Caco-2 (cell line): ENCODE measurements at regions not wholly inside any gene's neighbourhood (a gene's known extent, or its start where the extent isn't known, plus 50 kb on each side); places are given as distances from the start of the nearest gene placed in this dataset.

Source experiments
- BruUV-seq: library from RNA; stranded (reverse); fragments of 400-500 nt; replicated peaks from 2 replicates; lab custom pipeline; 2021; lab: Mats Ljungman, UMichigan
- CTCF ChIA-PET: fragments of 300-600 bp; sonication (Branson Sonifier 250); formaldehyde crosslinking; loops from one replicate; lab custom pipeline; 2022; ENCODE audit warnings: antibody characterized with exemption; lab: Charles Lee
- POLR2A ChIA-PET: fragments of 300-600 bp; sonication (Branson Sonifier 250); formaldehyde crosslinking; loops from one replicate; lab custom pipeline; 2022; ENCODE audit warnings: antibody characterized with exemption; lab: Charles Lee
- DNase-seq, 2 experiments: peaks; one replicate each; pipeline versions ENCODE4 v3.0.0 to v3.0.0-alpha.2; 2020 to 2022
- H3K27me3 ChIP-seq: replicated peaks from 2 replicates; pipeline ENCODE4 v1.6.0; 2011; ENCODE audit warnings: low read length; ENCODE audit not compliant: control insufficient read depth, insufficient read depth
- H3K36me3 ChIP-seq: 2 replicates; pipeline ENCODE4 v1.5.1; 2011; ENCODE audit warnings: low read length; ENCODE audit not compliant: control insufficient read depth, insufficient read depth
- H3K4me1 ChIP-seq: fragments of 250-450 bp; sonication (Bioruptor Pico); 2 replicates; pipeline ENCODE4 v1.5.1; 2020; ENCODE audit warnings: mild to moderate bottlenecking
- H3K4me3 ChIP-seq: 2 replicates; pipeline ENCODE4 v1.5.1; 2011; ENCODE audit warnings: low read depth, mild to moderate bottlenecking, control low read depth, low read length
- H3K9me3 ChIP-seq: fragments of 250-450 bp; sonication (Bioruptor Pico); 2 replicates; pipeline ENCODE4 v1.5.1; 2020; ENCODE audit warnings: mild to moderate bottlenecking, moderate library complexity
- H3K27ac Mint-ChIP-seq: one replicate; pipeline ENCODE4 v1.8.0; 2022; ENCODE audit warnings: mixed read lengths; ENCODE audit not compliant: unreplicated experiment
- H3K27me3 Mint-ChIP-seq: one replicate; pipeline ENCODE4 v1.8.0; 2022; ENCODE audit warnings: mixed read lengths; ENCODE audit not compliant: insufficient read depth, unreplicated experiment
- H3K36me3 Mint-ChIP-seq: one replicate; pipeline ENCODE4 v1.8.0; 2022; ENCODE audit warnings: mild to moderate bottlenecking, mixed read lengths; ENCODE audit not compliant: insufficient read depth, unreplicated experiment
- H3K4me1 Mint-ChIP-seq: one replicate; pipeline ENCODE4 v1.8.0; 2022; ENCODE audit warnings: low read depth, mixed read lengths; ENCODE audit not compliant: unreplicated experiment
- H3K4me3 Mint-ChIP-seq: one replicate; pipeline ENCODE4 v1.8.0; 2022; ENCODE audit warnings: mild to moderate bottlenecking, moderate library complexity, mixed read lengths; ENCODE audit not compliant: unreplicated experiment
- H3K9me3 Mint-ChIP-seq: one replicate; pipeline ENCODE4 v1.8.0; 2022; ENCODE audit warnings: mixed read lengths; ENCODE audit not compliant: unreplicated experiment
- intact Hi-C: fragments of 100-400 bp; cut with micrococcal nuclease; formaldehyde crosslinking; loops from one replicate; pipeline ENCODE4 v1.10.0; 2022; ENCODE audit not compliant: unreplicated experiment
- TF ChIP-seq, protein P1 (sequence below), 2 experiments: fragments of 200-600 bp in 1 of 2; IDR thresholded peaks; 1 replicate in 1 of 2; 2 replicates in 1 of 2; pipeline versions ENCODE4 v1.5.1 to v1.8.0; 2011 to 2022; ENCODE audit warnings: antibody characterized with exemption in 1 of 2, control low read depth in 1 of 2, inconsistent platforms in 1 of 2, low read depth in 1 of 2, low read length in 1 of 2, mild to moderate bottlenecking in 1 of 2, moderate library complexity in 1 of 2; ENCODE audit not compliant: insufficient read depth in 1 of 2, severe bottlenecking in 1 of 2, unreplicated experiment in 1 of 2

GRCh38 chr1:98330224-98330623, 331.3 kb upstream of the SNX7 start:
- H3K36me3 ChIP-seq: no peaks in the 10 kb centered on the region
- no peak overlapping the region for H3K27ac Mint-ChIP-seq
- no peaks in the 10 kb centered on the region for H3K9me3 ChIP-seq
- intact Hi-C loops: no loop called here
- H3K27me3 Mint-ChIP-seq: no peaks in the 10 kb centered on the region
- H3K4me1 Mint-ChIP-seq: peaks cover 12% of the 10 kb centered on the region
- TF ChIP-seq, protein P1, sequence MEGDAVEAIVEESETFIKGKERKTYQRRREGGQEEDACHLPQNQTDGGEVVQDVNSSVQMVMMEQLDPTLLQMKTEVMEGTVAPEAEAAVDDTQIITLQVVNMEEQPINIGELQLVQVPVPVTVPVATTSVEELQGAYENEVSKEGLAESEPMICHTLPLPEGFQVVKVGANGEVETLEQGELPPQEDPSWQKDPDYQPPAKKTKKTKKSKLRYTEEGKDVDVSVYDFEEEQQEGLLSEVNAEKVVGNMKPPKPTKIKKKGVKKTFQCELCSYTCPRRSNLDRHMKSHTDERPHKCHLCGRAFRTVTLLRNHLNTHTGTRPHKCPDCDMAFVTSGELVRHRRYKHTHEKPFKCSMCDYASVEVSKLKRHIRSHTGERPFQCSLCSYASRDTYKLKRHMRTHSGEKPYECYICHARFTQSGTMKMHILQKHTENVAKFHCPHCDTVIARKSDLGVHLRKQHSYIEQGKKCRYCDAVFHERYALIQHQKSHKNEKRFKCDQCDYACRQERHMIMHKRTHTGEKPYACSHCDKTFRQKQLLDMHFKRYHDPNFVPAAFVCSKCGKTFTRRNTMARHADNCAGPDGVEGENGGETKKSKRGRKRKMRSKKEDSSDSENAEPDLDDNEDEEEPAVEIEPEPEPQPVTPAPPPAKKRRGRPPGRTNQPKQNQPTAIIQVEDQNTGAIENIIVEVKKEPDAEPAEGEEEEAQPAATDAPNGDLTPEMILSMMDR (IDR thresholded peaks at IDR 0.05; ENCODE audit: insufficient read depth in 1 of 2, low read depth in 1 of 2, low read length in 1 of 2, severe bottlenecking in 1 of 2, unreplicated experiment in 1 of 2): no peak
- ChIA-PET POLR2A (no interaction called here), CTCF (no interaction called here)
- no TSS peak for BruUV-seq
- no peaks in the 10 kb centered on the region for H3K9me3 Mint-ChIP-seq
- no peak overlapping the region for H3K4me3 Mint-ChIP-seq
- no peak for DNase-seq
- H3K36me3 Mint-ChIP-seq: no peaks in the 10 kb centered on the region
- H3K4me3 ChIP-seq: no peak overlapping the region
- H3K4me1 ChIP-seq: no peaks in the 10 kb centered on the region
- no peaks in the 10 kb centered on the region for H3K27me3 ChIP-seq

DNA sequence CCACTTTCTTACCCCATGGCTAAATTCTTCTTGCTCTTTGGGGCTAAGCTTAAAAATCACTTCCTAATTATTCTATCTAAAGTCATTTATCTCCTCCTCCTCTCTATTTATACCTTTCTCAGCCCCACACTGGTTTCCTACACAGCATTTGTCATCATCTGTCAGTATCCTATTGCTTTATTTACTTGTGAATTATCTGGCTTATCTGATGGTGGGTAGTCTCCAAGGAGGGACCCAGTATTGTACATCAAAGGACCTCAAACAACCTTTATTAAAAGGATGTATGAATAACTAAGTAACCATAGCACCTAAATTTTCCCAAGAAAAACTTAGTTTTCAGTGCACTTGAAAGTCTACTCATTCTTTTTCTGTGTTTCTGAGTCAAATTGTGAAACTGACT, 332.7 kb upstream of the SNX7 start:
- H3K4me1 Mint-ChIP-seq: peaks cover 20% of the 10 kb centered on the region
- H3K4me3 ChIP-seq: no peak overlapping the region
- no peaks in the 10 kb centered on the region for H3K36me3 ChIP-seq
- TF ChIP-seq, protein P1 (IDR thresholded peaks at IDR 0.05; ENCODE audit: insufficient read depth in 1 of 2, low read depth in 1 of 2, low read length in 1 of 2, severe bottlenecking in 1 of 2, unreplicated experiment in 1 of 2): no peak
- no peaks in the 10 kb centered on the region for H3K9me3 Mint-ChIP-seq
- DNase-seq: no peak
- BruUV-seq: no TSS peak
- H3K4me3 Mint-ChIP-seq: no peak overlapping the region
- H3K27me3 Mint-ChIP-seq: no peaks in the 10 kb centered on the region
- intact Hi-C loops: no loop called here
- H3K27ac Mint-ChIP-seq: no peak overlapping the region
- ChIA-PET CTCF (no interaction called here), POLR2A (no interaction called here)
- no peaks in the 10 kb centered on the region for H3K36me3 Mint-ChIP-seq
- H3K4me1 ChIP-seq: peaks cover 7% of the 10 kb centered on the region
- H3K9me3 ChIP-seq: no peaks in the 10 kb centered on the region
- no peaks in the 10 kb centered on the region for H3K27me3 ChIP-seq

DNA sequence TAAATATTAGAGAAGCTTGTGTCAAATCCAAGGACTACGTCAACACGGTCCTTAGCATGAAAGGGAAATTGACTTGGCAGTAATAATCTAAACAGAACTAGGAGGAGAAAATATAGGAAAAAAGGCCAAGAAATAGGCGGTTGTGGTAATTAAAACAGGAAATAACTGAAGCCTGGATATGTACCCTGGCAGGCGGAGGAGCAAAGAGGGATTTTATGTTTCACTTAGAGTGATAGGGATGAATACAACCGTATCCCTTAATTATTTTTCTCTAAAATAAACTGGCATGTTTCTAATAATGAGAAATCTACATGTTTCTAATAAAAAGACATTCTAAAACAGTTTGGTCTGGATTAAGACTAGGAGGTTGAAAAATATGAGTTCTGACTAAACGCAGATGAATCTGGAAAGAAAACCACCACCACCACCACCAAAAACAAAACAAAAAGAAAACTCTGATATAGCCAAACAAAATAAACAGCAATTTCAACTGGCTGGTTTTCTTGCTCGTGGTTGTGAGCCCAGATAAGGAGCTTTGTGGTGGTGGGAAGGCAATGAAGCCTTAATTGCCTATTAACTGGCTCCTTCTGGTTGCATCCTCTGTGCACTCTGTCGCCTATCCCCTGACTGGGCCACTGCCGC, 334.2 kb upstream of the SNX7 start:
- no TSS peak for BruUV-seq
- no peak overlapping the region for H3K4me3 ChIP-seq
- ChIA-PET CTCF (no interaction called here), POLR2A (no interaction called here)
- no peaks in the 10 kb centered on the region for H3K27me3 Mint-ChIP-seq
- no peaks in the 10 kb centered on the region for H3K36me3 ChIP-seq
- H3K27ac Mint-ChIP-seq: no peak overlapping the region
- no peaks in the 10 kb centered on the region for H3K27me3 ChIP-seq
- H3K9me3 Mint-ChIP-seq: no peaks in the 10 kb centered on the region
- H3K4me3 Mint-ChIP-seq: no peak overlapping the region
- H3K36me3 Mint-ChIP-seq: no peaks in the 10 kb centered on the region
- no peaks in the 10 kb centered on the region for H3K9me3 ChIP-seq
- no peak for DNase-seq
- TF ChIP-seq, protein P1 (IDR thresholded peaks at IDR 0.05; ENCODE audit: insufficient read depth in 1 of 2, low read depth in 1 of 2, low read length in 1 of 2, severe bottlenecking in 1 of 2, unreplicated experiment in 1 of 2): no peak
- intact Hi-C loops: no loop called here
- peaks cover 30% of the 10 kb centered on the region for H3K4me1 Mint-ChIP-seq
- H3K4me1 ChIP-seq: peaks cover 17% of the 10 kb centered on the region
